IMR-90 (cell line): ENCODE measurements at regions not wholly inside any gene's neighbourhood (a gene's known extent, or its start where the extent isn't known, plus 50 kb on each side); places are given as distances from the start of the nearest gene placed in this dataset.

Experiments
- ATAC-seq: fragments of 200-7000 bp; cut with Tn5 transposase; 2 replicates; pipeline ENCODE4 v1.9.1; 2020; ENCODE audit warnings: low read depth, mild to moderate bottlenecking, moderate library complexity
- BruUV-seq: library from RNA; stranded (reverse); fragments of 400-500 nt; replicated peaks from 2 replicates; lab custom pipeline; 2021; lab: Mats Ljungman, UMichigan
- CTCF ChIA-PET: fragments of 300-600 bp; formaldehyde crosslinking; extraction: SDS; loops from one replicate; lab custom pipeline; 2021; ENCODE audit warnings: antibody characterized with exemption; lab: Yijun Ruan, JAX
- POLR2A ChIA-PET: fragments of 300-600 bp; sonication (Branson Sonifier 250); formaldehyde crosslinking; loops from one replicate; lab custom pipeline; 2022; ENCODE audit warnings: antibody characterized with exemption; ENCODE audit not compliant: unreplicated experiment; lab: Charles Lee
- DNase-seq: peaks from one replicate; pipeline ENCODE4 v3.0.0; 2013
- H2AFZ ChIP-seq: replicated peaks from 2 replicates; pipeline ENCODE3; 2013; ENCODE audit warnings: low read length, mild to moderate bottlenecking; ENCODE audit not compliant: poor library complexity
- H2AK5ac ChIP-seq: 2 replicates; pipeline ENCODE4 v1.6.1; 2013; ENCODE audit warnings: low read depth, low read length, inconsistent platforms
- H2AK9ac ChIP-seq: replicated peaks from 2 replicates; pipeline ENCODE3; 2013; ENCODE audit warnings: mild to moderate bottlenecking, low read depth, low read length, moderate library complexity; ENCODE audit not compliant: poor library complexity
- H2BK120ac ChIP-seq: 2 replicates; pipeline ENCODE4 v1.6.1; 2013; ENCODE audit warnings: low read depth, low read length, inconsistent platforms
- H2BK15ac ChIP-seq: 3 replicates; pipeline ENCODE4 v1.6.1; 2013; ENCODE audit warnings: low read depth, low read length, inconsistent platforms
- H2BK20ac ChIP-seq: 2 replicates; pipeline ENCODE4 v1.6.1; 2013; ENCODE audit warnings: low read depth, mild to moderate bottlenecking, inconsistent platforms, low read length, moderate library complexity
- H2BK5ac ChIP-seq: 2 replicates; pipeline ENCODE4 v1.6.1; 2013; ENCODE audit warnings: mild to moderate bottlenecking, low read depth, low read length, inconsistent platforms; ENCODE audit not compliant: poor library complexity, severe bottlenecking
- H3K14ac ChIP-seq: replicated peaks from 2 replicates; pipeline ENCODE4 v1.6.1; 2013; ENCODE audit warnings: low read depth, low read length, inconsistent platforms
- H3K18ac ChIP-seq: 2 replicates; pipeline ENCODE4 v1.6.1; 2013; ENCODE audit warnings: low read depth, low read length, control low read depth
- H3K23ac ChIP-seq: 2 replicates; pipeline ENCODE4 v1.6.1; 2013; ENCODE audit warnings: low read depth, low read length, inconsistent platforms
- H3K27ac ChIP-seq: 2 replicates; pipeline ENCODE4 v1.5.1; 2013; ENCODE audit warnings: mild to moderate bottlenecking, control low read depth, low read length; ENCODE audit not compliant: insufficient read depth
- H3K27me3 ChIP-seq: 2 replicates; pipeline ENCODE4 v1.6.1; 2013; ENCODE audit warnings: low read length; ENCODE audit not compliant: control insufficient read depth, insufficient read depth
- H3K36me3 ChIP-seq: 2 replicates; pipeline ENCODE4 v1.6.1; 2013; ENCODE audit warnings: low read length, mixed read lengths; ENCODE audit not compliant: control insufficient read depth, insufficient read depth
- H3K4ac ChIP-seq: 2 replicates; pipeline ENCODE4 v1.6.1; 2013; ENCODE audit warnings: low read depth, low read length, inconsistent platforms
- H3K4me1 ChIP-seq: 2 replicates; pipeline ENCODE4 v1.6.1; 2013; ENCODE audit warnings: low read length, mixed read lengths; ENCODE audit not compliant: control insufficient read depth, insufficient read depth
- H3K4me2 ChIP-seq: 2 replicates; pipeline ENCODE4 v1.6.1; 2013; ENCODE audit warnings: low read depth, mild to moderate bottlenecking, control low read depth, low read length, moderate library complexity
- H3K4me3 ChIP-seq: 2 replicates; pipeline ENCODE4 v1.5.1; 2013; ENCODE audit warnings: low read depth, mild to moderate bottlenecking, control low read depth, low read length, moderate library complexity; ENCODE audit not compliant: insufficient read depth
- H3K56ac ChIP-seq: 2 replicates; pipeline ENCODE4 v1.6.1; 2013; ENCODE audit warnings: low read length, inconsistent platforms; ENCODE audit not compliant: insufficient read depth; ENCODE audit errors: extremely low read depth
- H3K79me1 ChIP-seq, 2 experiments: 2 replicates each; pipeline ENCODE4 v1.6.1; 2013; ENCODE audit warnings: low read length in 2 of 2, inconsistent platforms in 1 of 2, low read depth in 1 of 2
- H3K9ac ChIP-seq: 2 replicates; pipeline ENCODE4 v1.6.1; 2013; ENCODE audit warnings: low read depth, low read length, control low read depth
- H3K9me1 ChIP-seq: 2 replicates; pipeline ENCODE4 v1.6.1; 2013; ENCODE audit warnings: low read length, inconsistent platforms; ENCODE audit not compliant: insufficient read depth
- H3K9me3 ChIP-seq: 2 replicates; pipeline ENCODE4 v1.6.1; 2013; ENCODE audit warnings: low read length; ENCODE audit not compliant: control insufficient read depth, insufficient read depth
- H4K20me1 ChIP-seq: 2 replicates; pipeline ENCODE4 v1.6.1; 2013; ENCODE audit warnings: low read length, inconsistent platforms; ENCODE audit not compliant: insufficient read depth
- H4K5ac ChIP-seq: 2 replicates; pipeline ENCODE4 v1.6.1; 2013; ENCODE audit warnings: mild to moderate bottlenecking, low read depth, low read length, control low read depth
- H4K8ac ChIP-seq, 2 experiments: 2 replicates each; pipeline ENCODE4 v1.6.1; 2013; ENCODE audit warnings: low read depth in 2 of 2, low read length in 2 of 2, control low read depth in 1 of 2, inconsistent platforms in 1 of 2
- H4K91ac ChIP-seq: 2 replicates; pipeline ENCODE4 v1.6.1; 2013; ENCODE audit warnings: low read depth, low read length, inconsistent platforms; ENCODE audit not compliant: insufficient read depth
- BHLHE40 ChIP-seq: fragments of 150-350 bp; IDR thresholded peaks from 2 replicates; pipeline ENCODE4 v1.6.1; 2016; ENCODE audit warnings: mild to moderate bottlenecking, low read depth, low read length
- CHD1 ChIP-seq: IDR thresholded peaks from 2 replicates; pipeline ENCODE4 v1.6.1; 2012; ENCODE audit warnings: low read depth, low read length, improper control_type of control experiment
- FOS ChIP-seq: fragments of 150-350 bp; IDR thresholded peaks from 2 replicates; pipeline ENCODE4 v1.6.1; 2016; ENCODE audit warnings: low read depth, low read length
- MAZ ChIP-seq: IDR thresholded peaks from 2 replicates; pipeline ENCODE4 v1.6.1; 2012; ENCODE audit warnings: low read depth, mild to moderate bottlenecking, low read length, improper control_type of control experiment, moderate library complexity, borderline replicate concordance
- NFE2L2 ChIP-seq: fragments of 150-350 bp; IDR thresholded peaks from 2 replicates; pipeline ENCODE4 v1.6.1; 2016; ENCODE audit warnings: low read depth, mild to moderate bottlenecking, low read length
- POLR2A ChIP-seq: IDR thresholded peaks from 2 replicates; pipeline ENCODE4 v1.6.1; 2012; ENCODE audit warnings: mild to moderate bottlenecking, low read depth, low read length
- SMC3 ChIP-seq: fragments of 150-350 bp; IDR thresholded peaks from 2 replicates; pipeline ENCODE4 v1.6.1; 2016; ENCODE audit warnings: low read depth, mild to moderate bottlenecking, antibody characterized with exemption, low read length, moderate library complexity
- WGBS, 2 experiments: methylation state at CpG; one replicate each; pipeline versions ENCODE4 v1.1.5 to v1.1.7; 2013; ENCODE audit warnings: missing lambda C conversion rate in 2 of 2; ENCODE audit not compliant: insufficient read length in 1 of 2; ENCODE audit errors: extremely low coverage in 2 of 2; 5-methylcytosine and 5-hydroxymethylcytosine counted together
- dilution Hi-C: fragments of 300-500 bp; cut with HindIII; formaldehyde crosslinking; loops from one replicate; pipeline ENCODE4 v1.14.3; 2018; ENCODE audit warnings: low sequenced_read_pairs; ENCODE audit not compliant: unreplicated experiment
- in situ Hi-C: fragments of 300-500 bp; cut with MboI; formaldehyde crosslinking; loops from 3 replicates; pipeline ENCODE4 v1.14.3; 2019; ENCODE audit warnings: low sequenced_read_pairs, inconsistent platforms, mixed read lengths
- intact Hi-C: fragments of 100-400 bp; cut with micrococcal nuclease; formaldehyde crosslinking; loops from 2 replicates; pipeline ENCODE4 v1.10.0; 2022
- TF ChIP-seq, protein P1 (sequence below): fragments of 150-350 bp; IDR thresholded peaks from 2 replicates; pipeline ENCODE4 v1.6.1; 2017; ENCODE audit warnings: mild to moderate bottlenecking, antibody characterized with exemption, low read length, low read depth
- TF ChIP-seq, protein P2 (sequence below): conservative IDR thresholded peaks from 2 replicates; pipeline ENCODE4 v1.5.1; 2012; ENCODE audit warnings: mild to moderate bottlenecking, low read depth, low read length, improper control_type of control experiment

DNA sequence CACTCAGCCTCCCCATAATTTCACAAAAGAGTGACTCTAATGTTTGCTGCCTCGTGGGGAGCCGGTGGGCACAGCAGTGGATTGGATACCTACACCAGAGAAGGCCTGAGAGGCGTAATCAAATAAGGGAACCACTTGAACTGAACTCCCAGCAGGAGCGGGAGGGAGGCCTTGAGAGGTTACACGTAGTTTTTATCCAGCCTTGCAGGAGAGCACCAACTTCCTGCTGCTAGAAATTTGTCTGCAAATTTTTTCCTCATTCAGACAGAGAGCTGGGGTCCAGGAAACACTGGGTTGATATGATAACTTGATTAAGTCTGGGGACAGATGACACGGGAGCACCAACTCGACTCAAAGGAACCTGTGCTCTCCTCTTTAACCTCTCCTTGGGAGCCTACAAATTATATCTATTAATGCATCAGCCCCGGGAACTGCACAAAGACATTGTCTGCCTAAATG is 69.8 kb downstream of the HES1 start:
- WGBS, 2 experiments: no CpG with 5 or more reads among the region's 8 CpGs
- Histone ChIP-seq H3K9ac (no peak overlapping the region), H2AK5ac (no peak overlapping the region), H3K9me3 (no peaks in the 10 kb centered on the region; the same call in 1 of the 2 replicates), H2AFZ (no peak overlapping the region), H4K20me1 (no peaks in the 10 kb centered on the region), H3K27ac (no peak overlapping the region), H3K36me3 (no peaks in the 10 kb centered on the region), H3K4me3 (no peak overlapping the region), H3K56ac (no peak overlapping the region), H4K5ac (no peak overlapping the region), H3K9me1 (no peaks in the 10 kb centered on the region), H2BK5ac (no peak overlapping the region), H2BK15ac (no peak overlapping the region), H2BK20ac (no peak overlapping the region), H3K79me1 (no peaks in the 10 kb centered on the region), H3K4me2 (no peak overlapping the region), H3K14ac (no peak overlapping the region), H4K8ac (no peak overlapping the region), H3K18ac (no peak overlapping the region), H3K4me1 (no peaks in the 10 kb centered on the region), H3K4ac (no peak overlapping the region), H4K91ac (no peak overlapping the region), H3K27me3 (peaks cover 48% of the 10 kb centered on the region), H2BK120ac (no peak overlapping the region), H3K23ac (no peak overlapping the region), H2AK9ac (no peak overlapping the region)
- in situ Hi-C loops: no loop called here
- ChIA-PET POLR2A (no interaction called here), CTCF (interaction anchor here (0.7 kb wide), 1 partner anchor 740 kb away, joined by 3 read pairs; no protein-coding TSS in a partner anchor)
- intact Hi-C loops: no loop called here
- BruUV-seq: no TSS peak
- dilution Hi-C loops: no loop called here
- DNase-seq: no peak
- TF ChIP-seq CHD1 (no peak), POLR2A (no peak), SMC3 (no peak), BHLHE40 (no peak), MAZ (no peak), NFE2L2 (no peak), FOS (no peak)
- TF ChIP-seq, protein P1, sequence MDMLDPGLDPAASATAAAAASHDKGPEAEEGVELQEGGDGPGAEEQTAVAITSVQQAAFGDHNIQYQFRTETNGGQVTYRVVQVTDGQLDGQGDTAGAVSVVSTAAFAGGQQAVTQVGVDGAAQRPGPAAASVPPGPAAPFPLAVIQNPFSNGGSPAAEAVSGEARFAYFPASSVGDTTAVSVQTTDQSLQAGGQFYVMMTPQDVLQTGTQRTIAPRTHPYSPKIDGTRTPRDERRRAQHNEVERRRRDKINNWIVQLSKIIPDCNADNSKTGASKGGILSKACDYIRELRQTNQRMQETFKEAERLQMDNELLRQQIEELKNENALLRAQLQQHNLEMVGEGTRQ: no peak
- TF ChIP-seq, protein P2, sequence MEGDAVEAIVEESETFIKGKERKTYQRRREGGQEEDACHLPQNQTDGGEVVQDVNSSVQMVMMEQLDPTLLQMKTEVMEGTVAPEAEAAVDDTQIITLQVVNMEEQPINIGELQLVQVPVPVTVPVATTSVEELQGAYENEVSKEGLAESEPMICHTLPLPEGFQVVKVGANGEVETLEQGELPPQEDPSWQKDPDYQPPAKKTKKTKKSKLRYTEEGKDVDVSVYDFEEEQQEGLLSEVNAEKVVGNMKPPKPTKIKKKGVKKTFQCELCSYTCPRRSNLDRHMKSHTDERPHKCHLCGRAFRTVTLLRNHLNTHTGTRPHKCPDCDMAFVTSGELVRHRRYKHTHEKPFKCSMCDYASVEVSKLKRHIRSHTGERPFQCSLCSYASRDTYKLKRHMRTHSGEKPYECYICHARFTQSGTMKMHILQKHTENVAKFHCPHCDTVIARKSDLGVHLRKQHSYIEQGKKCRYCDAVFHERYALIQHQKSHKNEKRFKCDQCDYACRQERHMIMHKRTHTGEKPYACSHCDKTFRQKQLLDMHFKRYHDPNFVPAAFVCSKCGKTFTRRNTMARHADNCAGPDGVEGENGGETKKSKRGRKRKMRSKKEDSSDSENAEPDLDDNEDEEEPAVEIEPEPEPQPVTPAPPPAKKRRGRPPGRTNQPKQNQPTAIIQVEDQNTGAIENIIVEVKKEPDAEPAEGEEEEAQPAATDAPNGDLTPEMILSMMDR: no peak
- no peak for ATAC-seq
